GM19397 (cell line): ENCODE measurements at regions not wholly inside any gene's neighbourhood (a gene's known extent, or its start where the extent isn't known, plus 50 kb on each side); places are given as distances from the start of the nearest gene placed in this dataset.

ENCODE experiments used
- ATAC-seq: cut with Tn5 transposase; IDR thresholded peaks from one replicate; pipeline ENCODE4 v1.9.1; 2021; ENCODE audit warnings: mild to moderate bottlenecking, moderate library complexity; ENCODE audit not compliant: unreplicated experiment

DNA sequence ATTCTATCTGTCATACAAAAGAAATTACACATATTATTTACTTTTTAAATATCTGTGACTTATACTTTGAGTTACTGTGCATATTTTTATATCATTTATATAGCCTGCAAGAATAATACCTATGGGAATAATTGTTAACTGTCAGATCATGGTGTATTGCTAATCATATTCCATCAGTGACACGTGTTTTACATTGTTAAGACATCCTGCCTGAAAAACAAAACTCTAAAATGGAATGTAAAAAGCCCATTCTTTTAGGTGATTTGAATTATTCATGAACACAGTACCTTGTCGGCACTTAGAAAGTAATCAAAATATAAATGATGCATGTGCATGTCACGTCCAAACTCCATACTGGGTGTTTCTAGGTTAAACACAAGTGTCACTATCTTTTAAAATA is 533.8 kb upstream of the PCDH9 start:
- no peak for ATAC-seq

DNA sequence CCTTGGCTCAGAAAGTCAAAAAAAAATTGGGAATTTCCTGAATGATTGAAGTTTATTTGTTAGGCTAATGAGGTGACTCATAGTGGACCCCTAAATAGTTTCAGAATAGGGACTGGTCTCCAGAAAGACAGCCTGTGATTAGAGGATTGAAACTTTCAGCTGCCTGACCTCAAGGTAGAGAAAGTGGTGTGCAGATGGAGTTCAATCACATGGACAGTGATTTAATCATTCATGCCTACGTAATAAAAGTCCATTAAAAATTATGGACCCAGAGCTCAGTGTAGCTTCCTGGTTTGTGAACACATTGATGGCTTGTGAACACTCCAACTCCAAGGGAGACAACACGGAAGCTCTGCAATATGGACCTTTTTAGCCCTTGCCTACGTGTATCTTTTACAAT is 533.2 kb upstream of the PCDH9 start:
- ATAC-seq = no peak

DNA sequence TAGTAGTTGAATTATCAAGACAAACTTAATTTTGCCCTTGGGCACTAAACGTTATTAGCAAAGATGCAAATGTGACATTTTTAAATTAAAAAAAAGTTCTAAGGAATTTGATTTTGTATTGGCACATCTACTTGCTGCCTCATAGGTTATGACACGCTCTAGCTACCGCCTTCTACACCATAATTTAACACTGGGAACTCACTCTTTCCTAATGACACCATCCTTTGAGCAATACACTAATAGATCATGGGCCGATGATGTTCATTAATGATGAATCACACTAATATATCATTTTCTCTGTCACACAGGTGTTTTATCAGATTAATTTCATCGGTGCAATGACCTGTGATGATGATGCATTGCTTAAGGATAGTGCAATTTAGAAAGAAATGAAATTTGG is 528.8 kb upstream of the PCDH9 start:
- ATAC-seq = no peak

DNA sequence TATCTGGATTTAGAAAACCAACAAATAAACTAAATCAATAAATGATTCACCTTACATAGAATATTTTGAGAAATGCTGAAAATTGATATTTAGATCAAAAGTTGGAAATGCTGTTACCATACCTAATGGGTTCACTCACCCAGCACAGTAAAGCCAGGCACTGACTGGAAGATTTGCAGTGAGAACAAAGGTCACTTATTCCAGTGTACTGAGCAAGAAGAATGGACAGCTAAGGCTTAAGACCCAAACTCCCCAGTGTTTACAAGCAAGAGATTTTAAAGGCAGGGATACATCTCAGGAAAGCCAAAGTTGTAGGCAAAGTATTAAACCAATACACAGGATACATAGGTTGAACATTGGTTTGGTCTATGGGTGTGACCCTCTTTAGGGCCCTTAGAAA is 523.9 kb upstream of the PCDH9 start:
- no peak for ATAC-seq

- ATAC-seq = no peak
Observed at GRCh38 chr13:67752759-67753158, 522.6 kb upstream of the PCDH9 start.

GRCh38 chr13:67742478-67742877 is 512.3 kb upstream of the PCDH9 start:
- no peak for ATAC-seq

DNA sequence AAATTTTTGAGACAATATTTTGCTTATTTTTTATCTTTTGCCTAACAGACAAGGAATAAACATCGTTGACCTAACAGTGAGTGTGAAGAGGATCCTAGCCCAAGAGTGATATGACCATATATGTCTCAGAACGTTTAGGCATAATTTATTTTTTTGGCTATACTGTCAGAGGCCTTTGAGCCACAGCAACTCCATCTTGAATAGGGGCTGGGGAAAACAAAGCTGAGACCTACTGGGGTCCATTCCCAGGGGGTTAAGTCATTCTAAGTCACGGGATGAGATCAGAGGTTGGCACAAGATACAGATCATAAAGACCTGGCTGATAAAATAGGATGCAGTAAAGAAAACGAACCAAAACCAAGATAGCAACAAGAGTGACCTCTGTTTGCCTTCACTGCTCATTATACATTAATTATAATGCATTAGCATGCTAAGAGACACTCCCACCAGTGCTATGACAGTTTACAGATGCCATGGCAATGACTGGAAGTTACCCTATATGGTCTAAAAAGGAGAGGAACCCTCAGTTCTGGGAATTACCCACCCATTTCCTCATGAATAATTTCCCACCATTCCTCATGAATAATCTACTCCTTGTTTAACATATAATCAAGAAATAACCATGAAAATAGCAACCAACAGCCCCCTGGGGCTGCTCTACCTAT is 510.9 kb upstream of the PCDH9 start:
- ATAC-seq = no peak

DNA sequence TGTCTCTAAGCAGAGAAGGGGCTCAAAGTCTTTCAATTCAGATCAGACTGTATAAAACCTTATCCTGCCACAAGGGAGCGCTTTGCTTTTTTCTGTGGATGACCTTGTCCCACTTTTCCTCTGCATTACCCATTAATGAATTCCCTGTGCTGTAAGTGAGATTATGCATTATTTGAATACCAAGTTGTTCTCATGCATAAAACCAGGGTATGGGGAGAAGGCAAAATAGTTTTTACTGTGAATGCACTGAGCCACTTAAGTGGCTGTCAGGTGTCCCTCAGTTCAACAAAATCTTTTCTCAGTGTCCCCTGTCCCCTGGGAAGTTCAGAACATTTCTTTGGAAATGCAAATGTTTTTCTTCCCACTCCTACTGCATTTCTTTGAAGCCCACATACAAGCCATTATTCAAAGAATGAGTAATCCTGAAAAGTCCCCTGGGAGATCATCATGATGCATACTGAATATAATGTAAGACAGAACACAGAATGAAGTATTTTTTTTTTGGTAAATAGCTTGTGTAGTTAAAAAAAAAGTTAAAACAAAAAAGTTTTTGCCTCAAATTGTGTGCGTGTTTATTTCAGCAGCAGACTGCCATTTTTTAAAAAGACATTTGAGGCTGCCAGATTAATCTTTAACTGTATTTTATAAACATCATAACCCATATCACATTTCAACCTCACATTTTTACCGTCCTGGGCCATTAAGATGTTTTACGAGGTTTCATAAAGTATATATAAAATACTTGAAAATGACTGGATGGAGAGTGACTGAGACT is 506.7 kb upstream of the PCDH9 start:
- no peak for ATAC-seq

DNA sequence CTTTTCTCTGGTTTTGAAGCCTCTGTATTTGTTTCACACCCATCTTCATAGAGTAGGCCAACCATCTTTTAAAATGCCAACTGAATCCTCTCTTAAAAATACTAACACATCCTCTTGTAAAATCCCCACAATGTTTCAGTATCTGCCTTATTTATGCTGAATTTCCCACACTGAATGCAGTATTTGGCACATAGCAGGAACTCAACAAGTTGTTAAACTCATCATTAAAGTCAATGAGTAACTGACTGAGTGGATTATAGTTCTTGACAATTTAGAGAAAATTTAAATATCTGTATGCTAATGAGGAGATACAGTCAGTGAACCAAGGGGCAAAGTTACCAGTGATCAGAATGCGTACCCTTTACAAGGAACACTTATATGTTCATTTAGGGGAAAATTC is 505.5 kb upstream of the PCDH9 start:
- ATAC-seq = no peak

DNA sequence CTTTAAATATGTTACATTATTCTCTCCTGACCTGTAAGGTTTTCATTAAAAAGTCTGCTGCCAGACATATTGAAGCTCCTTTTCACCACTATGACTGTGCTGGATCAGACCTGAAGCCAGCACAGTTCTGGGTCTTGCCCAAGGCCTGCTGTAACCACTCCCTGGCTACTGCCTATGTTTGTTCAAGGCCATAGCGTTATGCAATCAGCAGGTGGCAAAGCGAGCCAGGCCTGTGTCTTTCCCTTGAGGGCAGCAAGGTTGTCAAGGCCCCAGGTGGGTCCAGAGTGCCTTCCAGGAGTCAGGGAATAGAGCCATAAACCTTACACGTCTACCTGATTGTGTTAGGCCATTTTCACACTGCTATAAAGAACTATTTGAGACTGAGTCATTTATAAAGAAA is 496.8 kb upstream of the PCDH9 start:
- no peak for ATAC-seq

DNA sequence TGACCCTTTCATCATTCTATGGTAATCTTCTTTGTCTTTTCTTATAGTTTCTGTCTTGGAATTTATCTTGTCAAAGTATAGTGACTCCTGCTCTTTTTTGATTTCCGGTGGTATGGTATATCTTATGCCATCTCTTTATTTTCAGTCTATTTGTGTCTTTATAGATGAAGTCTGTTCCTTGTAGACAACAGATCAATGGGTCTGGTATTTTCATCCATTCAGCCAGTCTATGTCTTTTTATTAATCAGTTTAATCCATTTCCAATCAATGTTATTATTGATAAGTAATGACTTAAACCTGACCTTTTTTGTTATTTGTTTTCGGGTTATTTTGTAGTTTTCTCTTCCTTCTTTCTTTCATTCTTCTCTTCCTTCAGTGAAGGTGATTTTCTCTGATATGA is 495.9 kb upstream of the PCDH9 start:
- no peak for ATAC-seq

DNA sequence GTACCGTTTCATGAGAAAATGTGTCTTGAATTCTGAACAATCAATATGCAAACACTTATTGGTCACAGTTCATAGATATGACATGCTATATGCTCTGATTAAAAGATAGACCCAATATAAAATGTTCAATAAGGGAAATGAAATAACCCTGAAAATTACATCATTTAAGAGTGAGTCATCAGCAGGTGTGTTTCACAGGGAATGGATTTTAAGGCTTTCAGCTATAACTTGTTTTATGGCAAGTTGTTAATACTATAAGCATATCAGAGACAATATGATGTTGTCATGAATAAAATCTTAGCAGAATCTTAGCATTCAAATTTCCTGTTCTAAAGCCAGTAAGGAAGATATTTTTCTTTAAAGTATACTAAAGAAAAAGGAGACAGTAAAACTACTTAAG is 483.4 kb upstream of the PCDH9 start:
- no peak for ATAC-seq

DNA sequence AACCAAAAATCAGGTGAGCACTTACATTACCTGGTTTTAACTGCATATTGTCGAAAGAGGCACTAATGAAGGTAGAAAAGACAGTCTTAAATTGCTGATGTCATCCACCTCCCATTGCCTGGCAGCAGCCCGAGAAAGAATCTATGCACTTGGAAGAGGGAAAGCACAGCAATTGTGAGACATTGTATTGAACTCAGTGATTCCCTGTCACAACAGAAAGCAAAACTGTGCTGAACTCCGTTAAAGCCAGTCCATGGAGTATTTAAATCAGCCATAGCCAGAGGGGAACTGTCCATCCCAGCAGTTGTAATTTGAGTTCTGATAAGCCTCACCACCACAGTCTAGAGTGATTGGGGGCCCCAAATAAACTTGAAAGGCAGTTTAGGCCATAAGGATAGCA is 466.6 kb upstream of the PCDH9 start:
- ATAC-seq = no peak

DNA sequence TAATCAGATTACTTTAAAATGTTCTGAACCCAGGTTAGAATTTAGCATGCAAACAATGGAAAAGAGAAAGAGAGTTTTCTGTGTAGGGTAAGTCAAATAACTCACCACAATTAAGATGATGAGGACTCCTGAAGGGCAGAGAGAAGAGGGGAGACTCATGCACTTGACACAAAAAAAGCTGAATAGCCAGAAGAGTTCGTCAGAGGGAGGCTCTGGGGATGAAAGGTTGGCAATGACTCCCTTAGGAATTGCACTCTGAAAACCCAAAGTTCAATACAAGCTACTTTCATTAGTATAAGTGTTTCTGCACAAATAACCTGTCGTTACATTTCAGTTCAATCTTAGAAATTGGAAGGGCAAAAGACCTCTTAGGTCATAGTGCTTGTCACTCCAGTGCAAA is 434.4 kb upstream of the PCDH9 start:
- ATAC-seq = no peak

DNA sequence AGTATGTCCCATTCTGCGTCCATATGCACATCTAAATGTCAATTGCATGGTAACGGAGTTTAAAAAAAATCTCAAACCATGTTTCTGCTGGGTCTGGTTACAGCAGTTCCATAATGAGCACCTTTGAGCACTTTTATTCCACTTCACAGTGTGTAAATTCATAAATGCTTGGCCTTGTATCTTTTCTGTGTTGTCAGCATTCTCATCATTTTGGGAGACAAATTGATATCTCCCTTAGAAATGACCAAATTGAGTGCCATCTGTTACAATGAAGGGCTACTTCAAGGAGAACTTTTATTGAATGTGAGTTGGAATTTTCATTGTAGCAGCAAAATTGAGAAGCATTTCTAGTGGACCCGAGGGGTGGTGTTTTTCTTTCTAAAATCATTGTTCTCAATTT is 432.9 kb upstream of the PCDH9 start:
- ATAC-seq = no peak

GRCh38 chr13:67652887-67653286 is 422.8 kb upstream of the PCDH9 start:
- ATAC-seq = no peak

DNA sequence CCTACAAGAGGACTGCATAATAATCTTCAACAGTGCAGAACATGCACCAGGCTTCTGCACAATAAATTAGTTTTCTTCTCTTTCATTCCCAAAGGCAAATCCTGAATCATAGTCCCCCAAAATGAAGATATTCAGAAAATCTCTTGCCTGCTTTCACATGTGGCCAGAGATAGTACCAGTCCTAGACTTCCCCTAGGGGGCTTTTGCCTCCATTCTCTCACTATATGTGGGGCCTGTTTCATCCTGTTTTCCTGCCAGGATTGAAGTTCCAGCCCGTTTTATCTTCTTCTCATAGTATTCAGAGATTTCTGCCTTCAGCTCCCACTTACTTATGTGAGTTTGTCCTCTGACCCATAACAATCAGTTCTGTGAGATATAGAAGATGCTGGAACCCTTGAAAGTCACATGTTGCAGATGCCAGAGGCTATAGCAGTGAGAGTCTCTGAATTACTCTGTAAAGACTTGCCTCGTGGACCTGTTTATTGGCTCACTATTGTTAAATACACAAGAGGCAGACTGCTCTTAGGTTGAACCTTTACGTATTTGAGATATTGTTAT is 421.9 kb upstream of the PCDH9 start:
- ATAC-seq = no peak

DNA sequence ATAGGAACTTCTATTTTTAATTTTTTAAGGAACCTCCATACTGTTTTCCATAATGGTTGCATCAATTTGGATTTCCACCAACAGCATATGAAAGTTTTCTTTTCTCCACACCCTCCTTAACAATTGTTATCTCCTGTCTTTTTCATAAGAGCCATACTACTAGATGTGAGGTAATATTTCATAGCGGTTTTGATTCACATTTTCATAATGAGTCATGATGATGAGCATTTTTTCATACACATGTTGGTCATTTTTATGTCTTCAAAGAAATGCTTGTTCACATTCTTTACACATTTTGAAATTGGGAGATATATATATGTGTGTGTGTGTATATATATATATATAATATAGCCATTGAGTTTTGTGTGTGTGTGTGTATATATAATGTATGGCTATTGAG is 420.3 kb upstream of the PCDH9 start:
- ATAC-seq = no peak

DNA sequence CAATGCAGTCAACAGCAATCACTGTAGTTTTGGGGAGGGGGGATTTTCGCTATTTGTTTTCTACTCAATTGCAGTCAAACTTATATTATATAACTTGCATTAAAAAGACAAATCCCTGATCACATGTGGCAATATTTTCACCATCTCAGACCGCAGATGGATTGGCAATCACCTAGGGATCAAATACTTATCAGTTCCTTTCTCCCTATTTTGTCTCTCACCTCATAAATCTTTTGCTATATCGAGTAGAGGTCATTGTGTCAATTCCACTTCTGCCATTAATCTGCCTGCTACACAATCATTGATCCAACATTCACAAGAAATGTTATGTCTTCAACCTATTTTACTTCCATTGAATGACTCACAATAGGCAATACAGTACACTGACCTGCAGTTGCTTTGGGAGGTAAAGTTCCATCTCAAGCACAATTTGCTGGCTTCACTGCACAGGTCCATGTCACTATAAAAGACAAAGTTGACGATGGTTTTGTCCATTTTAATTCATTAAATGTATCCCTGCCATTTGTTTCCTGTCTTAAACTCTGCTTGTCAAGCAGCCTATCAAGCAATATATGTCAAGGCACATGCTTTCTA is 415.8 kb upstream of the PCDH9 start:
- no peak for ATAC-seq

DNA sequence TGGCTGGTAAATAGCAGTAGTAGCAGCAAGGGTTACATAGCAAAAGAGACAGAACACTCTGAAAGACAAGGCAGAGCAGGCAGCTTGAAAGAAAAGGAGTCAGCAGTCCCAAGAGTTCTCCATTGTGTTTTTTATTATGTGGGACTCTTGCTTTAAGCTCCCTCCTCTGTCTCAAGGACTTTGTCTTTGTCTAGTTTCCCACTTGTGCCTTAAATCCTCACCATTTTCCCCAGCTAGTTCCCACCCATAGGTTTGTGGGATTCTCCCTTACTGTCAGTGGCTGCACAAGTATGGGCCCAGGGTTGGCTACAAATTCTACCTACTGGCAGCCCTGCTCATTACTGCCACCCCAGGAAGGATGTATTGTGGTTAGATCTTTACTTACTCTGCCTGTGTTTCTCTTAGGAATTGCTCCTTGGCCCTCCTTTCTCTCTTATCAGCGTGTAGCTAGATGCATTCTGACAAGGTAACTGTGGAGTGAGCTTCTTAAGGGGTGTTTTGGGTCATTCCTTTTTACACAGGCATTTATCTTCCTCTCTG is 413.4 kb upstream of the PCDH9 start:
- ATAC-seq = no peak

DNA sequence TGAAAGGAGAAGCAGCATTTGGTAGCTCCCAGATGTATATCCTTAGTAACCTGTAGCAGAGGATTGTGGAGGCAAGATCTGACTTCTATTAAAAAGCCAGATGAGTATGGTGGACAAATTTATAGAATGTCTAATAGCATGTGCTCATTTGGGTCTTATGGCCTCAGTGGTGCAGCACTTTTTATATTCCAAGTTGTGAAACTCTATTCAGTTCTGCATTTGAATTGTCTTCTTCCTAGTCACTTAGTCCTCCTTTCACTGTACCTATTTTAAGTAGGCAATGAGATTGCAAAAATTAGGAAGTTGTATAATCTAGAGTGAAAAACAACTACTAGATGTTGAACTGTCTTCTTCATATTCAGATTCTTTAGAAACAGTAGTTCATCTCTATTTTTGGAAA is 412.5 kb upstream of the PCDH9 start:
- ATAC-seq = no peak

- no peak for ATAC-seq
Observed at GRCh38 chr13:67635754-67636153, 405.6 kb upstream of the PCDH9 start.
